ENCODE measurements at regions not wholly inside any gene's neighbourhood (a gene's known extent, or its start where the extent isn't known, plus 50 kb on each side); places are given as distances from the start of the nearest gene placed in this dataset.

- H3K27me3 ChIP-seq, result no peaks in the 10 kb centered on the region
- H3K9ac ChIP-seq (ENCODE audit: low read depth in 2 of 2, low read length in 2 of 2), result no peak overlapping the region
- H3K4me3 ChIP-seq, result no peak overlapping the region
- DNase-seq, result no peak
- TF ChIP-seq CTCF (IDR thresholded peaks at IDR 0.05), result no peak
- no peaks in the 10 kb centered on the region for H3K36me3 ChIP-seq
- intact Hi-C loops (cut with DNase I), result no loop called here
- no peaks in the 10 kb centered on the region for H3K4me1 ChIP-seq
- no peak overlapping the region for H3K27ac ChIP-seq
- no peaks in the 10 kb centered on the region for H3K9me3 ChIP-seq
Observed at GRCh38 chr5:158462349-158463114, 603.6 kb upstream of the CLINT1 start.

GRCh38 chr5:158461240-158461854 lies 602.4 kb upstream of the CLINT1 start:
- intact Hi-C loops (cut with DNase I), result no loop called here
- Histone ChIP-seq H3K9me3 (no peaks in the 10 kb centered on the region), H3K4me1 (no peaks in the 10 kb centered on the region), H3K9ac (ENCODE audit: low read depth in 2 of 2, low read length in 2 of 2) (no peak overlapping the region), H3K36me3 (no peaks in the 10 kb centered on the region), H3K4me3 (no peak overlapping the region), H3K27ac (no peak overlapping the region), H3K27me3 (no peaks in the 10 kb centered on the region)
- DNase-seq, result no peak
- no peak for TF ChIP-seq CTCF (IDR thresholded peaks at IDR 0.05)

- intact Hi-C loops (cut with DNase I), result no loop called here
- Histone ChIP-seq H3K9me3 (no peaks in the 10 kb centered on the region), H3K4me1 (no peaks in the 10 kb centered on the region), H3K27ac (no peak overlapping the region), H3K27me3 (no peaks in the 10 kb centered on the region), H3K4me3 (no peak overlapping the region), H3K9ac (ENCODE audit: low read depth in 2 of 2, low read length in 2 of 2) (no peak overlapping the region), H3K36me3 (no peaks in the 10 kb centered on the region)
- no peak for TF ChIP-seq CTCF (IDR thresholded peaks at IDR 0.05)
- no peak for DNase-seq
Observed at GRCh38 chr5:158458086-158458485, 599.1 kb upstream of the CLINT1 start.

- Histone ChIP-seq H3K9ac (ENCODE audit: low read depth in 2 of 2, low read length in 2 of 2) (no peak overlapping the region), H3K4me1 (no peaks in the 10 kb centered on the region), H3K4me3 (no peak overlapping the region), H3K27ac (no peak overlapping the region), H3K27me3 (no peaks in the 10 kb centered on the region), H3K36me3 (no peaks in the 10 kb centered on the region), H3K9me3 (no peaks in the 10 kb centered on the region)
- no peak for TF ChIP-seq CTCF (IDR thresholded peaks at IDR 0.05)
- no peak for DNase-seq
- intact Hi-C loops (cut with DNase I), result no loop called here
Observed at GRCh38 chr5:158456756-158457155, 597.8 kb upstream of the CLINT1 start.

- no peak for TF ChIP-seq CTCF (IDR thresholded peaks at IDR 0.05)
- Histone ChIP-seq H3K27ac (no peak overlapping the region), H3K36me3 (no peaks in the 10 kb centered on the region), H3K27me3 (no peaks in the 10 kb centered on the region), H3K9me3 (no peaks in the 10 kb centered on the region), H3K9ac (ENCODE audit: low read depth in 2 of 2, low read length in 2 of 2) (no peak overlapping the region), H3K4me1 (no peaks in the 10 kb centered on the region), H3K4me3 (no peak overlapping the region)
- intact Hi-C loops (cut with DNase I), result no loop called here
- no peak for DNase-seq
Observed at GRCh38 chr5:158456241-158456640, 597.3 kb upstream of the CLINT1 start.

Measured in colonic mucosa (tissue), 4 donors.